Neural progenitor cell (in vitro differentiated cells): ENCODE measurements at regions not wholly inside any gene's neighbourhood (a gene's known extent, or its start where the extent isn't known, plus 50 kb on each side); places are given as distances from the start of the nearest gene placed in this dataset.

Experiments used
- DNase-seq: peaks from one replicate; pipeline ENCODE4 v3.0.0-alpha.2; 2016; ENCODE audit warnings: low spot score
- H2AFZ ChIP-seq: fragments of 200-600 bp; sonication (generic); replicated peaks from 2 replicates; pipeline ENCODE4 v1.6.1; 2016; ENCODE audit warnings: antibody characterized with exemption
- H3F3A ChIP-seq: fragments of 200-600 bp; sonication (generic); 2 replicates; pipeline ENCODE4 v1.6.1; 2016; ENCODE audit warnings: antibody characterized with exemption, low read depth
- H3K27ac ChIP-seq: fragments of 200-600 bp; sonication (generic); 2 replicates; pipeline ENCODE4 v1.5.1; 2016; ENCODE audit warnings: mild to moderate bottlenecking
- H3K27me3 ChIP-seq: fragments of 200-600 bp; sonication (generic); 2 replicates; pipeline ENCODE4 v1.6.1; 2016; ENCODE audit warnings: mild to moderate bottlenecking, moderate library complexity
- H3K36me3 ChIP-seq: fragments of 200-600 bp; sonication (generic); 2 replicates; pipeline ENCODE4 v1.5.1; 2016
- H3K4me1 ChIP-seq: fragments of 200-600 bp; sonication (generic); 2 replicates; pipeline ENCODE4 v1.6.1; 2016; ENCODE audit warnings: mixed run types
- H3K4me2 ChIP-seq: fragments of 200-600 bp; sonication (generic); 2 replicates; pipeline ENCODE4 v1.6.1; 2016
- H3K4me3 ChIP-seq: fragments of 200-600 bp; sonication (generic); 2 replicates; pipeline ENCODE4 v1.5.1; 2016
- H3K79me2 ChIP-seq: fragments of 200-600 bp; sonication (generic); 2 replicates; pipeline ENCODE4 v1.6.1; 2016; ENCODE audit warnings: low read depth
- H3K9ac ChIP-seq: fragments of 200-600 bp; sonication (generic); 2 replicates; pipeline ENCODE4 v1.6.1; 2016
- H3K9me3 ChIP-seq: fragments of 200-600 bp; sonication (generic); 2 replicates; pipeline ENCODE4 v1.5.1; 2016; ENCODE audit warnings: low read depth
- H4K20me1 ChIP-seq: fragments of 200-600 bp; sonication (generic); 2 replicates; pipeline ENCODE4 v1.6.1; 2016; ENCODE audit warnings: low read depth
- H3K27ac Mint-ChIP-seq: 3 replicates; pipeline ENCODE4 v1.8.0; 2021; ENCODE audit warnings: mixed read lengths
- H3K27me3 Mint-ChIP-seq: 2 replicates; pipeline ENCODE4 v1.8.0; 2022; ENCODE audit warnings: low read depth, mild to moderate bottlenecking, inconsistent platforms, moderate library complexity, mixed read lengths; ENCODE audit not compliant: insufficient read depth
- H3K36me3 Mint-ChIP-seq: 3 replicates; pipeline ENCODE4 v1.8.0; 2021; ENCODE audit warnings: mixed read lengths
- H3K4me1 Mint-ChIP-seq: 3 replicates; pipeline ENCODE4 v1.8.0; 2021; ENCODE audit warnings: mixed read lengths
- H3K4me3 Mint-ChIP-seq: 3 replicates; pipeline ENCODE4 v1.8.0; 2021; ENCODE audit warnings: mild to moderate bottlenecking, moderate library complexity, mixed read lengths
- H3K9me3 Mint-ChIP-seq: 3 replicates; pipeline ENCODE4 v1.8.0; 2020; ENCODE audit warnings: mixed read lengths
- CTCF ChIP-seq: fragments of 200-600 bp; sonication (generic); IDR thresholded peaks from 2 replicates; pipeline ENCODE4 v1.5.1; 2017; ENCODE audit warnings: antibody characterized with exemption, mild to moderate bottlenecking
- EZH2 ChIP-seq: fragments of 200-600 bp; sonication (generic); IDR thresholded peaks from 2 replicates; pipeline ENCODE4 v1.6.1; 2017; ENCODE audit warnings: antibody characterized with exemption, mild to moderate bottlenecking, moderate library complexity
- EZH2phosphoT487 ChIP-seq: fragments of 200-600 bp; sonication (generic); IDR thresholded peaks from 2 replicates; pipeline ENCODE4 v1.6.1; 2017; ENCODE audit warnings: antibody characterized with exemption

GRCh38 chr18:25457126-25457525 is 105.2 kb upstream of the ZNF521 start:
- H3K4me3 Mint-ChIP-seq = peak overlapping the region; percentile 8
- no peak overlapping the region for H2AFZ ChIP-seq
- H3K9me3 Mint-ChIP-seq = peaks cover 12% of the 10 kb centered on the region
- peaks cover 72% of the 10 kb centered on the region for H3K4me1 Mint-ChIP-seq
- no peak overlapping the region for H3K4me3 ChIP-seq
- peaks cover 8% of the 10 kb centered on the region for H3K27me3 Mint-ChIP-seq
- H3K27me3 ChIP-seq = no peaks in the 10 kb centered on the region
- TF ChIP-seq CTCF = no peak
- no peak for TF ChIP-seq EZH2phosphoT487
- no peak for TF ChIP-seq EZH2
- no peaks in the 10 kb centered on the region for H3K9me3 ChIP-seq
- no peak overlapping the region for H3K27ac ChIP-seq
- no peak for DNase-seq
- peaks cover 6% of the 10 kb centered on the region for H3F3A ChIP-seq
- H3K27ac Mint-ChIP-seq = peak overlapping the region; percentile 86
- no peak overlapping the region for H3K4me2 ChIP-seq
- H3K4me1 ChIP-seq = peaks cover 26% of the 10 kb centered on the region
- no peak overlapping the region for H3K9ac ChIP-seq
- H4K20me1 ChIP-seq = no peaks in the 10 kb centered on the region
- H3K36me3 Mint-ChIP-seq = peaks cover 3% of the 10 kb centered on the region
- no peaks in the 10 kb centered on the region for H3K36me3 ChIP-seq
- H3K79me2 ChIP-seq = no peaks in the 10 kb centered on the region

GRCh38 chr18:25456334-25457010 is 104.5 kb upstream of the ZNF521 start:
- no peak overlapping the region for H3K9ac ChIP-seq
- no peak overlapping the region for H3K4me2 ChIP-seq
- H3K9me3 Mint-ChIP-seq = peaks cover 17% of the 10 kb centered on the region
- H3K4me1 Mint-ChIP-seq = peaks cover 66% of the 10 kb centered on the region
- H4K20me1 ChIP-seq = no peaks in the 10 kb centered on the region
- no peak for TF ChIP-seq EZH2
- no peak for TF ChIP-seq EZH2phosphoT487
- no peak for TF ChIP-seq CTCF
- H3K4me3 Mint-ChIP-seq = peak overlapping the region; percentile 35
- no peak overlapping the region for H2AFZ ChIP-seq
- no peaks in the 10 kb centered on the region for H3K9me3 ChIP-seq
- H3K27ac Mint-ChIP-seq = peak overlapping the region; percentile 79
- H3K27me3 ChIP-seq = no peaks in the 10 kb centered on the region
- peaks cover 3% of the 10 kb centered on the region for H3K36me3 Mint-ChIP-seq
- peaks cover 26% of the 10 kb centered on the region for H3K4me1 ChIP-seq
- H3F3A ChIP-seq = no peaks in the 10 kb centered on the region
- H3K27me3 Mint-ChIP-seq = peaks cover 8% of the 10 kb centered on the region
- DNase-seq = no peak
- no peaks in the 10 kb centered on the region for H3K36me3 ChIP-seq
- no peak overlapping the region for H3K27ac ChIP-seq
- H3K79me2 ChIP-seq = no peaks in the 10 kb centered on the region
- H3K4me3 ChIP-seq = no peak overlapping the region

GRCh38 chr18:25455646-25456045 is 103.7 kb upstream of the ZNF521 start:
- Histone ChIP-seq H4K20me1 (no peaks in the 10 kb centered on the region), H3K36me3 (no peaks in the 10 kb centered on the region), H3K79me2 (no peaks in the 10 kb centered on the region), H3K4me1 (peaks cover 26% of the 10 kb centered on the region), H3K4me3 (no peak overlapping the region), H3K27me3 (no peaks in the 10 kb centered on the region), H3K9me3 (no peaks in the 10 kb centered on the region), H3K27ac (no peak overlapping the region), H3K4me2 (no peak overlapping the region), H3F3A (no peaks in the 10 kb centered on the region), H2AFZ (peak overlapping the region; percentile 65), H3K9ac (no peak overlapping the region)
- peaks cover 23% of the 10 kb centered on the region for H3K9me3 Mint-ChIP-seq
- H3K27ac Mint-ChIP-seq = no peak overlapping the region
- H3K4me3 Mint-ChIP-seq = no peak overlapping the region
- H3K4me1 Mint-ChIP-seq = peaks cover 62% of the 10 kb centered on the region
- H3K36me3 Mint-ChIP-seq = peaks cover 3% of the 10 kb centered on the region
- DNase-seq = no peak
- H3K27me3 Mint-ChIP-seq = peaks cover 8% of the 10 kb centered on the region
- TF ChIP-seq EZH2 (no peak), CTCF (no peak), EZH2phosphoT487 (no peak)
